ENCODE measurements at regions not wholly inside any gene's neighbourhood (a gene's known extent, or its start where the extent isn't known, plus 50 kb on each side); places are given as distances from the start of the nearest gene placed in this dataset.

DNA sequence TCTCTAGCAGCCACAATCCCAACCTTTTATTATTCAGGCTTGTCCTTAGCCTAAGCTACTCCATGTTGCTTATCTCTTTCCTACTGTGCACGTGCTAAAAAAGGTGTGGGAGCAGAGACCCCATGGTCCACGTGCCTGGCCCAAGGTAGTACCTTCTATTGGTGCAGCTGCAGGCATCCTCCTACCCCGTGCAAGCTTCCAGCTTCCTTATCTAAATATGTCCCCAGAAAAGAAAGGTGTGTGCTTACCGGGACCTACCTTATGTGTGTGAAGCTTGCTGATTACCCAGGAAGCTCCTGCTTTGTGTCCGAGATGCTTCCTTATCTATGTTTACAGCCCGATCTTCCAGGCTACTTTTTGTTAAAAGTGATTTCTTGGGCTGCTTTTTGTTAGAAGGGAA lies 2382.4 kb downstream of the PCDH9 start:
- ATAC-seq = no peak
- TF ChIP-seq, protein P1, sequence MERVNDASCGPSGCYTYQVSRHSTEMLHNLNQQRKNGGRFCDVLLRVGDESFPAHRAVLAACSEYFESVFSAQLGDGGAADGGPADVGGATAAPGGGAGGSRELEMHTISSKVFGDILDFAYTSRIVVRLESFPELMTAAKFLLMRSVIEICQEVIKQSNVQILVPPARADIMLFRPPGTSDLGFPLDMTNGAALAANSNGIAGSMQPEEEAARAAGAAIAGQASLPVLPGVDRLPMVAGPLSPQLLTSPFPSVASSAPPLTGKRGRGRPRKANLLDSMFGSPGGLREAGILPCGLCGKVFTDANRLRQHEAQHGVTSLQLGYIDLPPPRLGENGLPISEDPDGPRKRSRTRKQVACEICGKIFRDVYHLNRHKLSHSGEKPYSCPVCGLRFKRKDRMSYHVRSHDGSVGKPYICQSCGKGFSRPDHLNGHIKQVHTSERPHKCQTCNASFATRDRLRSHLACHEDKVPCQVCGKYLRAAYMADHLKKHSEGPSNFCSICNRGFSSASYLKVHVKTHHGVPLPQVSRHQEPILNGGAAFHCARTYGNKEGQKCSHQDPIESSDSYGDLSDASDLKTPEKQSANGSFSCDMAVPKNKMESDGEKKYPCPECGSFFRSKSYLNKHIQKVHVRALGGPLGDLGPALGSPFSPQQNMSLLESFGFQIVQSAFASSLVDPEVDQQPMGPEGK (CRISPR knock-in tag; IDR thresholded peaks at IDR 0.05; ENCODE audit: borderline replicate concordance) = no peak
- TF ChIP-seq BACH2 (CRISPR knock-in tag; IDR thresholded peaks at IDR 0.05; ENCODE audit: borderline replicate concordance) = no peak
- TF ChIP-seq, protein P2, sequence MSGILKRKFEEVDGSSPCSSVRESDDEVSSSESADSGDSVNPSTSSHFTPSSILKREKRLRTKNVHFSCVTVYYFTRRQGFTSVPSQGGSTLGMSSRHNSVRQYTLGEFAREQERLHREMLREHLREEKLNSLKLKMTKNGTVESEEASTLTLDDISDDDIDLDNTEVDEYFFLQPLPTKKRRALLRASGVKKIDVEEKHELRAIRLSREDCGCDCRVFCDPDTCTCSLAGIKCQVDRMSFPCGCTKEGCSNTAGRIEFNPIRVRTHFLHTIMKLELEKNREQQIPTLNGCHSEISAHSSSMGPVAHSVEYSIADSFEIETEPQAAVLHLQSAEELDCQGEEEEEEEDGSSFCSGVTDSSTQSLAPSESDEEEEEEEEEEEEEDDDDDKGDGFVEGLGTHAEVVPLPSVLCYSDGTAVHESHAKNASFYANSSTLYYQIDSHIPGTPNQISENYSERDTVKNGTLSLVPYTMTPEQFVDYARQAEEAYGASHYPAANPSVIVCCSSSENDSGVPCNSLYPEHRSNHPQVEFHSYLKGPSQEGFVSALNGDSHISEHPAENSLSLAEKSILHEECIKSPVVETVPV (CRISPR knock-in tag; IDR thresholded peaks at IDR 0.05) = no peak
- no peak for TF ChIP-seq ARNTL (CRISPR knock-in tag; IDR thresholded peaks at IDR 0.05; ENCODE audit: borderline replicate concordance, low read depth)
- no peak for TF ChIP-seq ZNF565 (CRISPR knock-in tag; conservative IDR thresholded peaks at IDR 0.05; ENCODE audit: low read depth)
- TF ChIP-seq PPARA (CRISPR knock-in tag; IDR thresholded peaks at IDR 0.05; ENCODE audit: borderline replicate concordance) = no peak
- TF ChIP-seq ZNF8 (CRISPR knock-in tag; IDR thresholded peaks at IDR 0.05) = no peak
- TF ChIP-seq GLIS3 (CRISPR knock-in tag; IDR thresholded peaks at IDR 0.05) = no peak
- no peak for TF ChIP-seq ESRRG (CRISPR knock-in tag; IDR thresholded peaks at IDR 0.05)
- TF ChIP-seq OSR1 (CRISPR knock-in tag; IDR thresholded peaks at IDR 0.05) = no peak
- no peak for TF ChIP-seq ZC3H10 (CRISPR knock-in tag; IDR thresholded peaks at IDR 0.05)
- TF ChIP-seq CSDC2 (CRISPR knock-in tag; IDR thresholded peaks at IDR 0.05) = no peak
- TF ChIP-seq, protein P3, sequence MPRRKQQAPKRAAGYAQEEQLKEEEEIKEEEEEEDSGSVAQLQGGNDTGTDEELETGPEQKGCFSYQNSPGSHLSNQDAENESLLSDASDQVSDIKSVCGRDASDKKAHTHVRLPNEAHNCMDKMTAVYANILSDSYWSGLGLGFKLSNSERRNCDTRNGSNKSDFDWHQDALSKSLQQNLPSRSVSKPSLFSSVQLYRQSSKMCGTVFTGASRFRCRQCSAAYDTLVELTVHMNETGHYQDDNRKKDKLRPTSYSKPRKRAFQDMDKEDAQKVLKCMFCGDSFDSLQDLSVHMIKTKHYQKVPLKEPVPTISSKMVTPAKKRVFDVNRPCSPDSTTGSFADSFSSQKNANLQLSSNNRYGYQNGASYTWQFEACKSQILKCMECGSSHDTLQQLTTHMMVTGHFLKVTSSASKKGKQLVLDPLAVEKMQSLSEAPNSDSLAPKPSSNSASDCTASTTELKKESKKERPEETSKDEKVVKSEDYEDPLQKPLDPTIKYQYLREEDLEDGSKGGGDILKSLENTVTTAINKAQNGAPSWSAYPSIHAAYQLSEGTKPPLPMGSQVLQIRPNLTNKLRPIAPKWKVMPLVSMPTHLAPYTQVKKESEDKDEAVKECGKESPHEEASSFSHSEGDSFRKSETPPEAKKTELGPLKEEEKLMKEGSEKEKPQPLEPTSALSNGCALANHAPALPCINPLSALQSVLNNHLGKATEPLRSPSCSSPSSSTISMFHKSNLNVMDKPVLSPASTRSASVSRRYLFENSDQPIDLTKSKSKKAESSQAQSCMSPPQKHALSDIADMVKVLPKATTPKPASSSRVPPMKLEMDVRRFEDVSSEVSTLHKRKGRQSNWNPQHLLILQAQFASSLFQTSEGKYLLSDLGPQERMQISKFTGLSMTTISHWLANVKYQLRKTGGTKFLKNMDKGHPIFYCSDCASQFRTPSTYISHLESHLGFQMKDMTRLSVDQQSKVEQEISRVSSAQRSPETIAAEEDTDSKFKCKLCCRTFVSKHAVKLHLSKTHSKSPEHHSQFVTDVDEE (CRISPR knock-in tag; IDR thresholded peaks at IDR 0.05) = no peak
- no peak for TF ChIP-seq TOX (CRISPR knock-in tag; IDR thresholded peaks at IDR 0.05; ENCODE audit: borderline replicate concordance)

DNA sequence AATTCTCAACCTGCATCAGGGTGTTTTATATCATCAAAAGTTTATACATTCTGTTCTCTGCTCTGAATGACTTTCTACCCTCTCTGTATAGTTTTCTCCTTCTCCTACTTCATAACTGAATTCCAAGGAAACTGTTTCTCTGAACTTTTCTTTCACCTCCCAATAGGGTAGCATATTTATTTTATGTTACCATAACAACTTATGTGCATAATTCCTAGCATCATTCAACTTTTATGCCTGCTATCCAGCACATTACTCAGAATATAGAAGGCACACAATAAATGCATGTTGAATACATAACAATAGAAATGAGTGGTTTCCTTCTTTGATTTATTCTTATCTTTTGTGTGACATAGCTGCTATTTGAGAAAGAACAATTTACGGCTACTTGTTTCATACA lies 2385.0 kb downstream of the PCDH9 start:
- TF ChIP-seq ARNTL (CRISPR knock-in tag; IDR thresholded peaks at IDR 0.05; ENCODE audit: borderline replicate concordance, low read depth) = no peak
- no peak for TF ChIP-seq ISL1 (CRISPR knock-in tag; IDR thresholded peaks at IDR 0.05)
- TF ChIP-seq CSDC2 (CRISPR knock-in tag; IDR thresholded peaks at IDR 0.05) = no peak
- no peak for TF ChIP-seq OSR1 (CRISPR knock-in tag; IDR thresholded peaks at IDR 0.05)
- TF ChIP-seq ZNF70 (CRISPR knock-in tag; IDR thresholded peaks at IDR 0.05) = no peak
- no peak for ATAC-seq

DNA sequence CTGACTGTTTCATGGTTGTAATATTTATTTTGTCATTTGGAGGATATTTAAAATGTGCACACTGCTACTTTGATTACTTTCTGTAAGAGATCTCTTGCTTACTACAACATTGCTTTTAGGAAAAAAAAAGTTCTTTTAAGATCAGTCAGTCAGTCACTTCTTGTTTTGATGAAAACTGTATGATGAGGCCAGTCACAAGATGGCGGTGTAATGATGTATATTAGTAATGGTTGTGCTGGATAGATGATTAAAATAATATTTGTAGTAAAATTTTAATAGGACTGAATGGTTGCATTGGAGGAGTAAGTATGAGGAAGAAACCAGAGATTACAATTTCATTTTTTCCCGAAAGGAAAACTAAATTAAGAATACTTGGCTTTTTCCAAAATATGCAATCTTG lies 2411.1 kb downstream of the PCDH9 start:
- TF ChIP-seq TCF4 (CRISPR knock-in tag; IDR thresholded peaks at IDR 0.05; ENCODE audit: borderline replicate concordance) (no peak), ARNTL (CRISPR knock-in tag; IDR thresholded peaks at IDR 0.05; ENCODE audit: borderline replicate concordance, low read depth) (no peak), TOX (CRISPR knock-in tag; IDR thresholded peaks at IDR 0.05; ENCODE audit: borderline replicate concordance) (no peak), ZC3H10 (CRISPR knock-in tag; IDR thresholded peaks at IDR 0.05) (no peak), ZFP3 (CRISPR knock-in tag; IDR thresholded peaks at IDR 0.05) (no peak), RARB (CRISPR knock-in tag; IDR thresholded peaks at IDR 0.05) (no peak), ZNF8 (CRISPR knock-in tag; IDR thresholded peaks at IDR 0.05) (no peak)
- TF ChIP-seq, protein P2 (CRISPR knock-in tag; IDR thresholded peaks at IDR 0.05) = no peak
- TF ChIP-seq, protein P4, sequence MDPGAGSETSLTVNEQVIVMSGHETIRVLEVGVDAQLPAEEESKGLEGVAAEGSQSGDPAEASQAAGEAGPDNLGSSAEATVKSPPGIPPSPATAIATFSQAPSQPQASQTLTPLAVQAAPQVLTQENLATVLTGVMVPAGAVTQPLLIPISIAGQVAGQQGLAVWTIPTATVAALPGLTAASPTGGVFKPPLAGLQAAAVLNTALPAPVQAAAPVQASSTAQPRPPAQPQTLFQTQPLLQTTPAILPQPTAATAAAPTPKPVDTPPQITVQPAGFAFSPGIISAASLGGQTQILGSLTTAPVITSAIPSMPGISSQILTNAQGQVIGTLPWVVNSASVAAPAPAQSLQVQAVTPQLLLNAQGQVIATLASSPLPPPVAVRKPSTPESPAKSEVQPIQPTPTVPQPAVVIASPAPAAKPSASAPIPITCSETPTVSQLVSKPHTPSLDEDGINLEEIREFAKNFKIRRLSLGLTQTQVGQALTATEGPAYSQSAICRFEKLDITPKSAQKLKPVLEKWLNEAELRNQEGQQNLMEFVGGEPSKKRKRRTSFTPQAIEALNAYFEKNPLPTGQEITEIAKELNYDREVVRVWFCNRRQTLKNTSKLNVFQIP (CRISPR knock-in tag; IDR thresholded peaks at IDR 0.05; ENCODE audit: borderline replicate concordance, low read depth) = no peak
- TF ChIP-seq, protein P1 (CRISPR knock-in tag; IDR thresholded peaks at IDR 0.05; ENCODE audit: borderline replicate concordance) = no peak
- ATAC-seq = no peak
